Natural killer cell (primary cell): ENCODE measurements at regions not wholly inside any gene's neighbourhood (a gene's known extent, or its start where the extent isn't known, plus 50 kb on each side); places are given as distances from the start of the nearest gene placed in this dataset.

Source experiments
- ATAC-seq, 3 donors: fragments of 150-1000 bp in 2 of 3; fragments of 200-7000 bp in 1 of 3; cut with Tn5 transposase; 1 replicate in 1 of 3; 2 replicates in 2 of 3; pipeline ENCODE4 v1.10.0; 2021; ENCODE audit warnings: mild to moderate bottlenecking in 2 of 3, moderate library complexity in 2 of 3
- DNase-seq, 2 donors: peaks; one replicate each; pipeline versions ENCODE4 v3.0.0 to v3.0.0-alpha.2; 2013 to 2021; ENCODE audit warnings: mixed read lengths in 1 of 2
- H3K27ac ChIP-seq: one replicate; pipeline ENCODE4 v1.5.1; 2013; ENCODE audit warnings: mild to moderate bottlenecking, low read length
- H3K27me3 ChIP-seq: one replicate; pipeline ENCODE4 v1.6.1; 2013; ENCODE audit warnings: low read length; ENCODE audit not compliant: control insufficient read depth, insufficient read depth
- H3K36me3 ChIP-seq: one replicate; pipeline ENCODE4 v1.6.1; 2013; ENCODE audit warnings: low read length; ENCODE audit not compliant: control insufficient read depth, insufficient read depth
- H3K4me1 ChIP-seq: one replicate; pipeline ENCODE4 v1.6.1; 2013; ENCODE audit warnings: low read length; ENCODE audit not compliant: control insufficient read depth, insufficient read depth
- H3K4me3 ChIP-seq: one replicate; pipeline ENCODE4 v1.5.1; 2013; ENCODE audit warnings: low read length
- H3K9me3 ChIP-seq: one replicate; pipeline ENCODE4 v1.6.1; 2013; ENCODE audit warnings: low read length; ENCODE audit not compliant: control insufficient read depth, insufficient read depth
- H3K27ac Mint-ChIP-seq, 2 donors: one replicate each; pipeline ENCODE4 v1.8.0; 2022; ENCODE audit warnings: mild to moderate bottlenecking in 2 of 2, mixed read lengths in 2 of 2, moderate library complexity in 1 of 2
- H3K27me3 Mint-ChIP-seq, 2 donors: one replicate each; pipeline ENCODE4 v1.8.0; 2022; ENCODE audit warnings: low read depth in 2 of 2, mixed read lengths in 2 of 2
- H3K36me3 Mint-ChIP-seq: one replicate; pipeline ENCODE4 v1.8.0; 2022; ENCODE audit warnings: mixed read lengths
- H3K4me1 Mint-ChIP-seq, 2 donors: one replicate each; pipeline ENCODE4 v1.8.0; 2022; ENCODE audit warnings: mixed read lengths in 2 of 2
- H3K4me3 Mint-ChIP-seq: one replicate; pipeline ENCODE4 v1.8.0; 2022; ENCODE audit warnings: mild to moderate bottlenecking, moderate library complexity, mixed read lengths
- H3K9me3 Mint-ChIP-seq, 2 donors: one replicate each; pipeline ENCODE4 v1.8.0; 2022; ENCODE audit warnings: mixed read lengths in 2 of 2
- WGBS: methylation state at CpG from one replicate; pipeline ENCODE4 v1.1.7; 2013; ENCODE audit warnings: missing lambda C conversion rate; ENCODE audit not compliant: insufficient coverage; 5-methylcytosine and 5-hydroxymethylcytosine counted together
- intact Hi-C: fragments of 100-400 bp; cut with micrococcal nuclease; formaldehyde crosslinking; loops from one replicate; pipeline ENCODE4 v1.14.2; 2022
- TF ChIP-seq, protein P1 (sequence below): fragments of 200-600 bp; IDR thresholded peaks from one replicate; pipeline ENCODE4 v1.8.0; 2022; ENCODE audit warnings: antibody characterized with exemption

DNA sequence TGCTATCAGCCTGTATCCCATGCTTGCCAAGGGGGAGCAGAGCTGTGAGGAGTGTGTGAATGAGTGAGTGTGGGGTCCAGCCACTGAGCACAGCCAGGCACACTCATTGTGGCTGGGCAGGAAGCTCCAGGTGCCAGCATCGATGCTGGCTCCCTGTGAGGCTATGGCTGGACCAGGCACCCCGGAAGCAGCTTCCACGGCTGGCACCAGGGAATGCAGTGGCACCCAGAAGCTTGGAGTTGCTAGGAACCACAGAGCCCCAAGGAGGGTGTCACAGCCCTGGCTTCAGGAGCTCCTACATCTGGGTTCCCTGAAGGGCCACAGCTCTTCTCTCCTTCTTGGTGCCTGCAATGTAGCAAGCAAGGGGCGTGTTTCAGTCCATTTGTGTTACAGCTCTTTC, 625.9 kb upstream of the RAG2 start:
- TF ChIP-seq, protein P1, sequence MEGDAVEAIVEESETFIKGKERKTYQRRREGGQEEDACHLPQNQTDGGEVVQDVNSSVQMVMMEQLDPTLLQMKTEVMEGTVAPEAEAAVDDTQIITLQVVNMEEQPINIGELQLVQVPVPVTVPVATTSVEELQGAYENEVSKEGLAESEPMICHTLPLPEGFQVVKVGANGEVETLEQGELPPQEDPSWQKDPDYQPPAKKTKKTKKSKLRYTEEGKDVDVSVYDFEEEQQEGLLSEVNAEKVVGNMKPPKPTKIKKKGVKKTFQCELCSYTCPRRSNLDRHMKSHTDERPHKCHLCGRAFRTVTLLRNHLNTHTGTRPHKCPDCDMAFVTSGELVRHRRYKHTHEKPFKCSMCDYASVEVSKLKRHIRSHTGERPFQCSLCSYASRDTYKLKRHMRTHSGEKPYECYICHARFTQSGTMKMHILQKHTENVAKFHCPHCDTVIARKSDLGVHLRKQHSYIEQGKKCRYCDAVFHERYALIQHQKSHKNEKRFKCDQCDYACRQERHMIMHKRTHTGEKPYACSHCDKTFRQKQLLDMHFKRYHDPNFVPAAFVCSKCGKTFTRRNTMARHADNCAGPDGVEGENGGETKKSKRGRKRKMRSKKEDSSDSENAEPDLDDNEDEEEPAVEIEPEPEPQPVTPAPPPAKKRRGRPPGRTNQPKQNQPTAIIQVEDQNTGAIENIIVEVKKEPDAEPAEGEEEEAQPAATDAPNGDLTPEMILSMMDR, result no peak
- no peaks in the 10 kb centered on the region for H3K36me3 ChIP-seq
- H3K27ac ChIP-seq, result no peak overlapping the region
- DNase-seq (no peak), ATAC-seq (no peak)
- peaks cover 4 to 8% of the 10 kb centered on the region in 2 donors for H3K9me3 Mint-ChIP-seq
- H3K27me3 ChIP-seq, result no peaks in the 10 kb centered on the region
- no peaks in the 10 kb centered on the region for H3K27me3 Mint-ChIP-seq
- no peaks in the 10 kb centered on the region for H3K4me1 Mint-ChIP-seq
- no peaks in the 10 kb centered on the region for H3K4me1 ChIP-seq
- peaks cover 22% of the 10 kb centered on the region for H3K9me3 ChIP-seq
- H3K27ac Mint-ChIP-seq, result no peak overlapping the region
- no peak overlapping the region for H3K4me3 Mint-ChIP-seq
- intact Hi-C loops, result no loop called here
- H3K4me3 ChIP-seq, result no peak overlapping the region
- 75% methylated on average over 4 of the region's 4 CpGs for WGBS
- H3K36me3 Mint-ChIP-seq, result no peaks in the 10 kb centered on the region

DNA sequence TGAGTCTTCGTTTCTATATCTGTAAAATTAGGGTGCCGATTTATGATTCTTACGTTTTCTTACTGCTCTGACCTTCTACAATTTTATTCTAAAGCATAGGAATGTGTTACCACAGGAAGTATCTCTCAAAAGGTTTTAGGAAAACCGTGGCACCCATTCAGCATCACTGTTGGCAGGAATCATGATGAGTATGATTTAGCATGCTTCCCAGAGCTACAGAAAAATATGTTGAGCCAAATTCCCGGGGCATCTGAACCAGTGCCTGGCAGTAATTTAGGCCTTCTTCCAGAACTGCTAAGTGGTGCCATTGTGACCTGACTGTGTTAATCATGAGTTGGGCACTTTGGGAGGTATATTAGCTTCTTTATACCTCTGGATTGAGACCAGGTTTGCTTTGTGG, 605.0 kb upstream of the RAG2 start:
- Mint-ChIP-seq H3K4me1 (no peaks in the 10 kb centered on the region), H3K4me3 (no peak overlapping the region), H3K27ac (no peak overlapping the region), H3K27me3 (no peaks in the 10 kb centered on the region), H3K36me3 (no peaks in the 10 kb centered on the region), H3K9me3 (peaks cover 5 to 14% of the 10 kb centered on the region in 2 donors)
- DNase-seq, result no peak
- TF ChIP-seq, protein P1, result no peak
- no peaks in the 10 kb centered on the region for H3K27me3 ChIP-seq
- ATAC-seq, result no peak
- no peaks in the 10 kb centered on the region for H3K4me1 ChIP-seq
- peaks cover 3% of the 10 kb centered on the region for H3K9me3 ChIP-seq
- H3K27ac ChIP-seq, result no peak overlapping the region
- WGBS, result 81% methylated on average over 5 of the region's 5 CpGs
- H3K4me3 ChIP-seq, result no peak overlapping the region
- H3K36me3 ChIP-seq, result no peaks in the 10 kb centered on the region
- intact Hi-C loops, result no loop called here

- DNase-seq, result no peak
- Histone ChIP-seq H3K36me3 (no peaks in the 10 kb centered on the region), H3K27me3 (no peaks in the 10 kb centered on the region), H3K27ac (no peak overlapping the region), H3K4me3 (no peak overlapping the region), H3K9me3 (peaks cover 3% of the 10 kb centered on the region), H3K4me1 (no peaks in the 10 kb centered on the region)
- Mint-ChIP-seq H3K36me3 (no peaks in the 10 kb centered on the region), H3K9me3 (peaks cover 2 to 4% of the 10 kb centered on the region in 2 donors), H3K27me3 (no peaks in the 10 kb centered on the region), H3K27ac (no peak overlapping the region), H3K4me3 (no peak overlapping the region), H3K4me1 (no peaks in the 10 kb centered on the region)
- 91% methylated on average over 1 of the region's 1 CpG for WGBS
- intact Hi-C loops, result no loop called here
- TF ChIP-seq, protein P1, result no peak
- no peak for ATAC-seq
These were observed 601.0 kb upstream of the RAG2 start for GRCh38 chr11:37199082-37199481.

- intact Hi-C loops, result no loop called here
- Histone ChIP-seq H3K4me1 (no peaks in the 10 kb centered on the region), H3K4me3 (no peak overlapping the region), H3K27ac (no peak overlapping the region), H3K9me3 (no peaks in the 10 kb centered on the region), H3K36me3 (no peaks in the 10 kb centered on the region), H3K27me3 (no peaks in the 10 kb centered on the region)
- Mint-ChIP-seq H3K9me3 (peaks cover 12 to 14% of the 10 kb centered on the region in 2 donors), H3K4me1 (no peaks in the 10 kb centered on the region), H3K4me3 (no peak overlapping the region), H3K36me3 (no peaks in the 10 kb centered on the region), H3K27ac (no peak overlapping the region), H3K27me3 (no peaks in the 10 kb centered on the region)
- DNase-seq (no peak), ATAC-seq (no peak)
- TF ChIP-seq, protein P1, result no peak
- WGBS, result 7% methylated on average over 1 of the region's 1 CpG
These were observed 586.3 kb upstream of the RAG2 start for GRCh38 chr11:37184326-37184725.
